Esophagus muscularis mucosa (tissue), 4 donors: ENCODE measurements at regions not wholly inside any gene's neighbourhood (a gene's known extent, or its start where the extent isn't known, plus 50 kb on each side); places are given as distances from the start of the nearest gene placed in this dataset.
"Not testable (repeated sequence)": the region's sequence is repeated elsewhere in the genome, so short reads cannot be mapped to it uniquely, and the experiment has no call there.

Experiments used
- DNase-seq: peaks from one replicate; pipeline ENCODE4 v3.0.0-alpha.2; 2017; ENCODE audit errors: extremely low spot score
- H3K27ac ChIP-seq, 4 donors: fragments of 200-600 bp; sonication (generic); replicated peaks in 1 of 4; 1 replicate in 3 of 4; 2 replicates in 1 of 4; pipeline ENCODE4 v1.5.1; 2016 to 2019; ENCODE audit warnings: mild to moderate bottlenecking in 1 of 4
- H3K27me3 ChIP-seq, 4 donors: fragments of 200-600 bp; sonication (generic); one replicate each; pipeline versions ENCODE4 v1.5.1 to v1.6.0; 2016 to 2019
- H3K36me3 ChIP-seq, 4 donors: fragments of 200-600 bp; sonication (generic); one replicate each; pipeline ENCODE4 v1.5.1; 2016 to 2019
- H3K4me1 ChIP-seq, 4 donors: fragments of 200-600 bp; sonication (generic); one replicate each; pipeline ENCODE4 v1.5.1; 2016 to 2019
- H3K4me3 ChIP-seq, 4 donors: fragments of 200-600 bp; sonication (generic); 1 replicate in 2 of 4; 2 replicates in 2 of 4; pipeline ENCODE4 v1.5.1; 2016 to 2019; ENCODE audit warnings: mild to moderate bottlenecking in 4 of 4, moderate library complexity in 1 of 4
- H3K9me3 ChIP-seq, 4 donors: fragments of 200-600 bp; sonication (generic); 1 replicate in 3 of 4; 2 replicates in 1 of 4; pipeline ENCODE4 v1.5.1; 2016 to 2019
- WGBS: methylation state at CpG from one replicate; pipeline ENCODE4 v1.1.5; 2018; 5-methylcytosine and 5-hydroxymethylcytosine counted together
- intact Hi-C: fragments of 100-400 bp; cut with DNase I; formaldehyde crosslinking; loops from one replicate; pipeline ENCODE4 v1.15.1; 2023

- H3K36me3 ChIP-seq, H3K27ac ChIP-seq, intact Hi-C loops, H3K4me1 ChIP-seq, DNase-seq, H3K4me3 ChIP-seq: not testable (repeated sequence)
- WGBS, result 78% methylated on average over 7 of the region's 7 CpGs
- H3K27me3 ChIP-seq, result peaks cover 0 to 26% (median 0%) of the 10 kb centered on the region in 4 donors
- peaks cover 0 to 36% (median 12%) of the 10 kb centered on the region in 4 donors for H3K9me3 ChIP-seq
Measured at GRCh38 chr4:49510238-49510637, 524.2 kb downstream of the CWH43 start.

- H3K4me1 ChIP-seq, H3K36me3 ChIP-seq, H3K27ac ChIP-seq, intact Hi-C loops, H3K4me3 ChIP-seq, DNase-seq: not testable (repeated sequence)
- peaks cover 0 to 36% (median 12%) of the 10 kb centered on the region in 4 donors for H3K9me3 ChIP-seq
- 67% methylated on average over 10 of the region's 10 CpGs for WGBS
- peaks cover 0 to 26% (median 0%) of the 10 kb centered on the region in 4 donors for H3K27me3 ChIP-seq
Measured at GRCh38 chr4:49511353-49511752, 525.3 kb downstream of the CWH43 start.

- WGBS, result 65% methylated on average over 13 of the region's 13 CpGs
- H3K4me3 ChIP-seq, H3K4me1 ChIP-seq, H3K27ac ChIP-seq, H3K36me3 ChIP-seq, intact Hi-C loops: not testable (repeated sequence)
- Histone ChIP-seq H3K9me3 (peaks cover 0 to 36% (median 12%) of the 10 kb centered on the region in 4 donors), H3K27me3 (peaks cover 0 to 26% (median 0%) of the 10 kb centered on the region in 4 donors)
- peak; percentile 92 for DNase-seq
Measured at GRCh38 chr4:49511881-49512491, 525.9 kb downstream of the CWH43 start.

GRCh38 chr4:49512641-49513545 lies 526.8 kb downstream of the CWH43 start:
- H3K36me3 ChIP-seq, DNase-seq, H3K4me1 ChIP-seq, H3K27ac ChIP-seq, intact Hi-C loops, H3K4me3 ChIP-seq: not testable (repeated sequence)
- WGBS, result 77% methylated on average over 33 of the region's 33 CpGs
- Histone ChIP-seq H3K9me3 (peaks cover 0 to 36% (median 12%) of the 10 kb centered on the region in 4 donors), H3K27me3 (peaks cover 0 to 26% (median 0%) of the 10 kb centered on the region in 4 donors)

- peaks cover 0 to 36% (median 12%) of the 10 kb centered on the region in 4 donors for H3K9me3 ChIP-seq
- H3K36me3 ChIP-seq, DNase-seq, intact Hi-C loops, H3K4me3 ChIP-seq, H3K4me1 ChIP-seq, H3K27ac ChIP-seq: not testable (repeated sequence)
- 75% methylated on average over 8 of the region's 11 CpGs for WGBS
- peaks cover 0 to 26% (median 0%) of the 10 kb centered on the region in 4 donors for H3K27me3 ChIP-seq
Measured at GRCh38 chr4:49513546-49514115, 527.6 kb downstream of the CWH43 start.

GRCh38 chr4:49514171-49514699 lies 528.2 kb downstream of the CWH43 start:
- H3K4me1 ChIP-seq, DNase-seq, H3K4me3 ChIP-seq, H3K27ac ChIP-seq, H3K36me3 ChIP-seq, intact Hi-C loops: not testable (repeated sequence)
- Histone ChIP-seq H3K9me3 (peaks cover 0 to 36% (median 12%) of the 10 kb centered on the region in 4 donors), H3K27me3 (peaks cover 0 to 26% (median 0%) of the 10 kb centered on the region in 4 donors)
- 55% methylated on average over 17 of the region's 18 CpGs for WGBS

GRCh38 chr4:49514841-49515240 lies 528.8 kb downstream of the CWH43 start:
- intact Hi-C loops, H3K36me3 ChIP-seq, H3K4me1 ChIP-seq, H3K4me3 ChIP-seq, DNase-seq, H3K27ac ChIP-seq: not testable (repeated sequence)
- WGBS, result 61% methylated on average over 6 of the region's 6 CpGs
- Histone ChIP-seq H3K27me3 (peaks cover 0 to 26% (median 0%) of the 10 kb centered on the region in 4 donors), H3K9me3 (peaks cover 0 to 36% (median 12%) of the 10 kb centered on the region in 4 donors)

GRCh38 chr4:49515241-49515640 lies 529.2 kb downstream of the CWH43 start:
- H3K4me3 ChIP-seq, H3K4me1 ChIP-seq, H3K27ac ChIP-seq, intact Hi-C loops, H3K36me3 ChIP-seq, DNase-seq: not testable (repeated sequence)
- Histone ChIP-seq H3K27me3 (peaks cover 0 to 26% (median 0%) of the 10 kb centered on the region in 4 donors), H3K9me3 (peaks cover 0 to 35% (median 12%) of the 10 kb centered on the region in 4 donors)
- 67% methylated on average over 7 of the region's 10 CpGs for WGBS

GRCh38 chr4:49516096-49516495 lies 530.0 kb downstream of the CWH43 start:
- H3K27me3 ChIP-seq, result peaks cover 0 to 26% (median 0%) of the 10 kb centered on the region in 4 donors
- H3K4me1 ChIP-seq, intact Hi-C loops, H3K36me3 ChIP-seq, H3K4me3 ChIP-seq, H3K27ac ChIP-seq, DNase-seq: not testable (repeated sequence)
- peaks cover 0 to 32% (median 11%) of the 10 kb centered on the region in 4 donors for H3K9me3 ChIP-seq
- 79% methylated on average over 14 of the region's 15 CpGs for WGBS
